OCI-M2 (cell line): ENCODE measurements at regions not wholly inside any gene's neighbourhood (a gene's known extent, or its start where the extent isn't known, plus 50 kb on each side); places are given as distances from the start of the nearest gene placed in this dataset.

ENCODE experiments used
- DNase-seq: peaks from one replicate; lab custom pipeline; 2025; ENCODE audit not compliant: unreplicated experiment; lab: John Stamatoyannopoulos, UW

GRCh38 chr17:13735861-13736260 lies 134.1 kb upstream of the HS3ST3A1 start:
- DNase-seq, result no peak

- no peak for DNase-seq
Observed at GRCh38 chr17:13736916-13737315, 135.2 kb upstream of the HS3ST3A1 start.

GRCh38 chr17:13740686-13741085 lies 139.0 kb upstream of the HS3ST3A1 start:
- DNase-seq, result no peak

GRCh38 chr17:13741744-13742143 lies 140.0 kb upstream of the HS3ST3A1 start:
- DNase-seq, result no peak

GRCh38 chr17:13743906-13744305 lies 142.2 kb upstream of the HS3ST3A1 start:
- no peak for DNase-seq

GRCh38 chr17:13746404-13746803 lies 144.7 kb upstream of the HS3ST3A1 start:
- no peak for DNase-seq

- no peak for DNase-seq
Observed at GRCh38 chr17:13749166-13749890, 147.6 kb upstream of the HS3ST3A1 start.

- no peak for DNase-seq
Observed at GRCh38 chr17:13749891-13750235, 148.1 kb upstream of the HS3ST3A1 start.

GRCh38 chr17:13750816-13751793 lies 149.4 kb upstream of the HS3ST3A1 start:
- no peak for DNase-seq

- no peak for DNase-seq
Observed at GRCh38 chr17:13753154-13753553, 151.4 kb upstream of the HS3ST3A1 start.

GRCh38 chr17:13753771-13754170 lies 152.0 kb upstream of the HS3ST3A1 start:
- DNase-seq, result no peak

GRCh38 chr17:13755851-13756250 lies 154.1 kb upstream of the HS3ST3A1 start:
- no peak for DNase-seq

- no peak for DNase-seq
Observed at GRCh38 chr17:13756763-13757162, 155.0 kb upstream of the HS3ST3A1 start.

GRCh38 chr17:13757871-13758270 lies 156.1 kb upstream of the HS3ST3A1 start:
- DNase-seq, result no peak

- DNase-seq, result no peak
Observed at GRCh38 chr17:13759518-13760335, 158.0 kb upstream of the HS3ST3A1 start.

GRCh38 chr17:13761038-13761603 lies 159.4 kb upstream of the HS3ST3A1 start:
- DNase-seq, result no peak

GRCh38 chr17:13765701-13766100 lies 164.0 kb upstream of the HS3ST3A1 start:
- no peak for DNase-seq

GRCh38 chr17:13770702-13771101 lies 169.0 kb upstream of the HS3ST3A1 start:
- no peak for DNase-seq

- DNase-seq, result no peak
Observed at GRCh38 chr17:13775450-13775849, 173.7 kb upstream of the HS3ST3A1 start.

GRCh38 chr17:13776027-13776551 lies 174.4 kb upstream of the HS3ST3A1 start:
- no peak for DNase-seq

- DNase-seq, result no peak
Observed at GRCh38 chr17:13777003-13777402, 175.3 kb upstream of the HS3ST3A1 start.
